Lung (tissue), 11 donors: ENCODE measurements at regions not wholly inside any gene's neighbourhood (a gene's known extent, or its start where the extent isn't known, plus 50 kb on each side); places are given as distances from the start of the nearest gene placed in this dataset.

Experiments
- ATAC-seq: fragments of 200-7000 bp; cut with Tn5 transposase; one replicate; pipeline ENCODE4 v1.9.1; 2020; ENCODE audit warnings: moderate number of reproducible peaks; ENCODE audit not compliant: insufficient read depth, low FRiP score
- DNase-seq, 3 donors: peaks; one replicate each; pipeline ENCODE4 v3.0.0-alpha.2; 2013 to 2017
- H3K27ac ChIP-seq, 2 donors: one replicate each; pipeline ENCODE4 v1.5.1; 2013; ENCODE audit warnings: mild to moderate bottlenecking in 2 of 2, moderate library complexity in 2 of 2, control low read depth in 1 of 2, inconsistent platforms in 1 of 2, low read depth in 1 of 2, low read length in 1 of 2
- H3K27me3 ChIP-seq, 3 donors: one replicate each; pipeline ENCODE4 v1.5.1; 2013; ENCODE audit warnings: low read length in 2 of 3; ENCODE audit not compliant: control insufficient read depth in 3 of 3, insufficient read depth in 3 of 3
- H3K36me3 ChIP-seq, 4 donors: one replicate each; pipeline ENCODE4 v1.5.1; 2013; ENCODE audit warnings: low read length in 4 of 4, mild to moderate bottlenecking in 1 of 4, moderate library complexity in 1 of 4; ENCODE audit not compliant: control insufficient read depth in 4 of 4, insufficient read depth in 4 of 4
- H3K4me1 ChIP-seq, 5 donors: one replicate each; pipeline ENCODE4 v1.5.1; 2013; ENCODE audit warnings: low read length in 5 of 5, mild to moderate bottlenecking in 2 of 5, moderate library complexity in 1 of 5; ENCODE audit not compliant: control insufficient read depth in 5 of 5, insufficient read depth in 5 of 5
- H3K4me3 ChIP-seq: one replicate; pipeline ENCODE4 v1.5.1; 2013; ENCODE audit warnings: mild to moderate bottlenecking, control low read depth, moderate library complexity
- H3K9ac ChIP-seq, 2 donors: one replicate each; pipeline ENCODE4 v1.5.1; 2013; ENCODE audit warnings: low read length in 2 of 2, control low read depth in 1 of 2; ENCODE audit not compliant: insufficient read depth in 1 of 2
- H3K9me3 ChIP-seq, 4 donors: one replicate each; pipeline ENCODE4 v1.5.1; 2013; ENCODE audit warnings: low read length in 3 of 4, mild to moderate bottlenecking in 1 of 4, moderate library complexity in 1 of 4; ENCODE audit not compliant: control insufficient read depth in 4 of 4, insufficient read depth in 3 of 4
- CTCF ChIP-seq: IDR thresholded peaks from 2 replicates; pipeline ENCODE4 v1.5.1; 2012; ENCODE audit warnings: mild to moderate bottlenecking; ENCODE audit errors: control extremely low read depth, extremely low read depth
- WGBS, 2 donors: extraction: QIAGEN DNeasy Blood & Tissue Kit; methylation state at CpG; one replicate each; pipeline ENCODE4 v1.1.7; 2013; 5-methylcytosine and 5-hydroxymethylcytosine counted together
- donor health status: control.
- donor health status: control.
- donor health status: Bipolar disorder and iron deficiency.
- donor health status: healthy.
- donor health status: DM: yes; HTN: yes; CAD: no.

- no peaks in the 10 kb centered on the region for H3K36me3 ChIP-seq
- no peak overlapping the region for H3K4me3 ChIP-seq
- no peak overlapping the region for H3K27ac ChIP-seq
- H3K9ac ChIP-seq, result no peak overlapping the region
- DNase-seq, result no peak
- no peaks in the 10 kb centered on the region for H3K9me3 ChIP-seq
- 94% methylated on average over 5 of the region's 5 CpGs for WGBS, 2 donors
- ATAC-seq, result no peak
- H3K27me3 ChIP-seq, result no peaks in the 10 kb centered on the region
- peaks cover 0 to 4% (median 0%) of the 10 kb centered on the region in 5 donors for H3K4me1 ChIP-seq
- no peak for TF ChIP-seq CTCF
Observed at GRCh38 chr2:8285898-8286297, 396.0 kb upstream of the ID2 start.

GRCh38 chr2:8288206-8288605, 393.6 kb upstream of the ID2 start:
- no peaks in the 10 kb centered on the region for H3K36me3 ChIP-seq
- WGBS, 2 donors, result 63 to 80% methylated on average over 2 of the region's 2 CpGs
- H3K4me3 ChIP-seq, result no peak overlapping the region
- ATAC-seq, result no peak
- DNase-seq, result no peak
- TF ChIP-seq CTCF, result no peak
- H3K27me3 ChIP-seq, result no peaks in the 10 kb centered on the region
- H3K9me3 ChIP-seq, result peaks cover 0 to 2% (median 0%) of the 10 kb centered on the region in 4 donors
- no peak overlapping the region for H3K9ac ChIP-seq
- H3K4me1 ChIP-seq, result peaks cover 0 to 4% (median 0%) of the 10 kb centered on the region in 5 donors
- no peak overlapping the region for H3K27ac ChIP-seq

GRCh38 chr2:8289111-8289510, 392.7 kb upstream of the ID2 start:
- 91% methylated on average over 4 of the region's 4 CpGs for WGBS, 2 donors
- Histone ChIP-seq H3K4me3 (no peak overlapping the region), H3K36me3 (no peaks in the 10 kb centered on the region), H3K4me1 (peaks cover 0 to 4% (median 0%) of the 10 kb centered on the region in 5 donors), H3K9ac (no peak overlapping the region), H3K27ac (no peak overlapping the region), H3K27me3 (no peaks in the 10 kb centered on the region), H3K9me3 (peaks cover 0 to 2% (median 0%) of the 10 kb centered on the region in 4 donors)
- TF ChIP-seq CTCF, result no peak
- DNase-seq (no peak), ATAC-seq (no peak)

- Histone ChIP-seq H3K9me3 (peaks cover 0 to 2% (median 0%) of the 10 kb centered on the region in 4 donors), H3K36me3 (no peaks in the 10 kb centered on the region), H3K27me3 (no peaks in the 10 kb centered on the region), H3K27ac (no peak overlapping the region), H3K4me3 (no peak overlapping the region), H3K4me1 (peaks cover 0 to 2% (median 0%) of the 10 kb centered on the region in 5 donors), H3K9ac (no peak overlapping the region)
- WGBS, 2 donors, result 93 to 96% methylated on average over 9 of the region's 9 CpGs
- ATAC-seq, result no peak
- DNase-seq, result no peak
- no peak for TF ChIP-seq CTCF
Observed at GRCh38 chr2:8290771-8291352, 391.0 kb upstream of the ID2 start.
